Liver (tissue), 8 donors: ENCODE measurements at regions not wholly inside any gene's neighbourhood (a gene's known extent, or its start where the extent isn't known, plus 50 kb on each side); places are given as distances from the start of the nearest gene placed in this dataset.
A peak's percentile ranks its signal among the peaks of the same experiment; 100 is the strongest.

Experiments used
- DNase-seq: peaks from one replicate; pipeline ENCODE4 v3.0.0-alpha.2; 2017; ENCODE audit warnings: low spot score
- H3K27ac ChIP-seq, 2 donors: one replicate each; pipeline ENCODE4 v1.7.0; 2013; ENCODE audit warnings: inconsistent platforms in 2 of 2, low read length in 2 of 2, control low read depth in 1 of 2, low read depth in 1 of 2, mild to moderate bottlenecking in 1 of 2
- H3K27me3 ChIP-seq, 4 donors: one replicate each; pipeline versions ENCODE4 v1.6.1 to v1.7.0; 2013; ENCODE audit warnings: low read length in 3 of 4, inconsistent platforms in 1 of 4, mild to moderate bottlenecking in 1 of 4, moderate library complexity in 1 of 4; ENCODE audit not compliant: control insufficient read depth in 4 of 4, insufficient read depth in 4 of 4
- H3K36me3 ChIP-seq, 4 donors: one replicate each; pipeline versions ENCODE4 v1.6.1 to v1.7.0; 2013; ENCODE audit warnings: low read length in 3 of 4, mild to moderate bottlenecking in 3 of 4, low read depth in 1 of 4, moderate library complexity in 1 of 4; ENCODE audit not compliant: control insufficient read depth in 4 of 4, insufficient read depth in 3 of 4
- H3K4me1 ChIP-seq, 4 donors: one replicate each; pipeline versions ENCODE4 v1.6.1 to v1.7.0; 2013; ENCODE audit warnings: low read length in 3 of 4, mild to moderate bottlenecking in 3 of 4, moderate library complexity in 1 of 4; ENCODE audit not compliant: control insufficient read depth in 4 of 4, insufficient read depth in 4 of 4
- H3K4me3 ChIP-seq, 3 donors: one replicate each; pipeline versions ENCODE4 v1.6.1 to v1.7.0; 2013; ENCODE audit warnings: low read length in 3 of 3, control low read depth in 1 of 3, low read depth in 1 of 3, mild to moderate bottlenecking in 1 of 3
- H3K9ac ChIP-seq, 2 donors: one replicate each; pipeline ENCODE4 v1.7.0; 2013; ENCODE audit warnings: low read length in 2 of 2, mild to moderate bottlenecking in 2 of 2, moderate library complexity in 2 of 2, control low read depth in 1 of 2, low read depth in 1 of 2
- H3K9me3 ChIP-seq, 4 donors: one replicate each; pipeline versions ENCODE4 v1.6.1 to v1.7.0; 2013; ENCODE audit warnings: low read length in 3 of 4; ENCODE audit not compliant: control insufficient read depth in 4 of 4
- ATF3 ChIP-seq: IDR thresholded peaks from 2 replicates; pipeline ENCODE4 v1.6.1; 2016; ENCODE audit warnings: antibody characterized with exemption
- EGR1 ChIP-seq, 2 donors: IDR thresholded peaks; 2 replicates each; pipeline ENCODE4 v1.6.1; 2016 to 2018; ENCODE audit warnings: antibody characterized with exemption in 2 of 2, low read depth in 2 of 2
- FOXA1 ChIP-seq: IDR thresholded peaks from 2 replicates; pipeline ENCODE4 v1.6.1; 2016; ENCODE audit warnings: antibody characterized with exemption
- HNF4A ChIP-seq, 2 donors: conservative IDR thresholded peaks; 2 replicates each; pipeline ENCODE4 v1.6.1; 2016; ENCODE audit warnings: antibody characterized with exemption in 2 of 2, mild to moderate bottlenecking in 2 of 2
- MAX ChIP-seq: IDR thresholded peaks from 2 replicates; pipeline ENCODE4 v1.6.1; 2016; ENCODE audit warnings: antibody characterized with exemption
- RAD21 ChIP-seq, 2 donors: IDR thresholded peaks; 2 replicates each; pipeline ENCODE4 v1.6.1; 2016; ENCODE audit warnings: antibody characterized with exemption in 2 of 2, mild to moderate bottlenecking in 2 of 2
- REST ChIP-seq: IDR thresholded peaks from 2 replicates; pipeline ENCODE4 v1.6.1; 2016; ENCODE audit warnings: antibody characterized with exemption, mild to moderate bottlenecking
- RXRA ChIP-seq, 2 donors: IDR thresholded peaks; 2 replicates each; pipeline ENCODE4 v1.6.1; 2017 to 2018; ENCODE audit warnings: antibody characterized with exemption in 2 of 2, mild to moderate bottlenecking in 1 of 2
- SP1 ChIP-seq: IDR thresholded peaks from 2 replicates; pipeline ENCODE4 v1.6.1; 2018; ENCODE audit warnings: antibody characterized with exemption, mild to moderate bottlenecking
- TAF1 ChIP-seq: conservative IDR thresholded peaks from 2 replicates; pipeline ENCODE4 v1.6.1; 2016; ENCODE audit warnings: antibody characterized with exemption, mild to moderate bottlenecking
- WGBS: extraction: QIAGEN DNeasy Blood & Tissue Kit; methylation state at CpG from one replicate; pipeline ENCODE4 v1.1.7; 2013; 5-methylcytosine and 5-hydroxymethylcytosine counted together
- TF ChIP-seq, protein P1 (sequence below): fragments of 150-350 bp; IDR thresholded peaks from 2 replicates; pipeline ENCODE4 v1.5.1; 2017; ENCODE audit warnings: improper control_type of control experiment, low read depth, low read length; ENCODE audit not compliant: missing input control
- donor health status: healthy.
- donor health status: healthy.
- donor health status: healthy.
- donor health status: healthy.
- donor health status: healthy.

DNA sequence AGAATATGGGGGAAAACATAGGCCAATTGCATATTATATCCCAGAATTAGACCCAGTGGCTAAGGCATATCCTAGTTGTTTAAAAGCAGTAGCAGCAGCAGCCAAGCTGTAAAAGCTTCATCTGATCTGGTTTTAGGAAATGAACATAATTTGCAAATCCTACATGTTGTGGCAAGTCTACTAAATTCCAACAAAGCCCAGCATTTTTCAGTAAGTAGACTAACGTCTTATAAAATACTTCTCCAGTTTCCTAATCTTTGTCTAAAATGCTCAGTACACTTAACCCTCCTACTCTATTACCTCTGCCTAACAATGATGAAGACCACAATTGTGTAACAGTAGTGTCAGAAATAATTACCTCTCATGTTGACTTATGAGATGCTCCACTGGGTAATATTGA, 70.9 kb upstream of the RERGL start:
- H3K9ac ChIP-seq = no peak overlapping the region
- no peak overlapping the region for H3K4me3 ChIP-seq
- 87% methylated on average over 1 of the region's 1 CpG for WGBS
- H3K27me3 ChIP-seq = no peaks in the 10 kb centered on the region
- no peaks in the 10 kb centered on the region for H3K4me1 ChIP-seq
- TF ChIP-seq EGR1 (IDR thresholded peaks at IDR 0.05; ENCODE audit: low read depth in 2 of 2) (no peak), RXRA (IDR thresholded peaks at IDR 0.05) (no peak), TAF1 (no peak), SP1 (no peak), MAX (no peak), REST (no peak), FOXA1 (no peak), ATF3 (no peak)
- peaks cover 0 to 4% (median 2%) of the 10 kb centered on the region in 4 donors for H3K9me3 ChIP-seq
- no peak for DNase-seq
- H3K27ac ChIP-seq = no peak overlapping the region
- no peaks in the 10 kb centered on the region for H3K36me3 ChIP-seq

GRCh38 chr12:18158774-18159557, 69.0 kb upstream of the RERGL start:
- H3K4me3 ChIP-seq = no peak overlapping the region
- no peak for DNase-seq
- no peaks in the 10 kb centered on the region for H3K36me3 ChIP-seq
- H3K27me3 ChIP-seq = no peaks in the 10 kb centered on the region
- H3K27ac ChIP-seq = no peak overlapping the region
- H3K4me1 ChIP-seq = no peaks in the 10 kb centered on the region
- no peak overlapping the region for H3K9ac ChIP-seq
- H3K9me3 ChIP-seq = peaks cover 0 to 4% (median 2%) of the 10 kb centered on the region in 4 donors
- TF ChIP-seq, protein P1, sequence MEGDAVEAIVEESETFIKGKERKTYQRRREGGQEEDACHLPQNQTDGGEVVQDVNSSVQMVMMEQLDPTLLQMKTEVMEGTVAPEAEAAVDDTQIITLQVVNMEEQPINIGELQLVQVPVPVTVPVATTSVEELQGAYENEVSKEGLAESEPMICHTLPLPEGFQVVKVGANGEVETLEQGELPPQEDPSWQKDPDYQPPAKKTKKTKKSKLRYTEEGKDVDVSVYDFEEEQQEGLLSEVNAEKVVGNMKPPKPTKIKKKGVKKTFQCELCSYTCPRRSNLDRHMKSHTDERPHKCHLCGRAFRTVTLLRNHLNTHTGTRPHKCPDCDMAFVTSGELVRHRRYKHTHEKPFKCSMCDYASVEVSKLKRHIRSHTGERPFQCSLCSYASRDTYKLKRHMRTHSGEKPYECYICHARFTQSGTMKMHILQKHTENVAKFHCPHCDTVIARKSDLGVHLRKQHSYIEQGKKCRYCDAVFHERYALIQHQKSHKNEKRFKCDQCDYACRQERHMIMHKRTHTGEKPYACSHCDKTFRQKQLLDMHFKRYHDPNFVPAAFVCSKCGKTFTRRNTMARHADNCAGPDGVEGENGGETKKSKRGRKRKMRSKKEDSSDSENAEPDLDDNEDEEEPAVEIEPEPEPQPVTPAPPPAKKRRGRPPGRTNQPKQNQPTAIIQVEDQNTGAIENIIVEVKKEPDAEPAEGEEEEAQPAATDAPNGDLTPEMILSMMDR = peak; percentile 41
- TF ChIP-seq HNF4A (conservative IDR thresholded peaks at IDR 0.05) (peak in 1 of 2 donors; percentile 40), RAD21 (IDR thresholded peaks at IDR 0.05) (peak in 1 of 2 donors; percentile 57), MAX (no peak), FOXA1 (no peak), EGR1 (IDR thresholded peaks at IDR 0.05; ENCODE audit: low read depth in 2 of 2) (no peak), REST (no peak)
- WGBS = 75% methylated on average over 6 of the region's 6 CpGs
